SK-N-SH (cell line): ENCODE measurements at regions not wholly inside any gene's neighbourhood (a gene's known extent, or its start where the extent isn't known, plus 50 kb on each side); places are given as distances from the start of the nearest gene placed in this dataset.

Source experiments
- CTCF ChIA-PET: fragments of 300-600, 350-600 bp; formaldehyde crosslinking; extraction: SDS; loops from one replicate; lab custom pipeline; 2021; lab: Yijun Ruan, JAX
- POLR2A ChIA-PET: fragments of 350-600 bp; sonication (Branson Sonifier 250); formaldehyde crosslinking; extraction: SDS; loops from one replicate; lab custom pipeline; 2020; ENCODE audit warnings: antibody characterized with exemption, inconsistent platforms; lab: Yijun Ruan, JAX
- DNase-seq: peaks from one replicate; pipeline ENCODE4 v3.0.0; 2012
- H2AFZ ChIP-seq: fragments of 200-600 bp; sonication (generic); 2 replicates; pipeline ENCODE4 v1.8.1; 2016; ENCODE audit warnings: antibody characterized with exemption, mild to moderate bottlenecking, low read depth
- H3F3A ChIP-seq: fragments of 200-600 bp; sonication (generic); replicated peaks from 2 replicates; pipeline ENCODE3; 2016; ENCODE audit warnings: antibody characterized with exemption, mild to moderate bottlenecking; ENCODE audit not compliant: insufficient read depth
- H3K27ac ChIP-seq, 2 experiments: fragments of 200-500 bp in 1 of 2; fragments of 200-600 bp in 1 of 2; sonication (Bioruptor generic) in 1 of 2; sonication (generic), shearing (Covaris generic) in 1 of 2; 2 replicates each; pipeline versions ENCODE4 v1.5.1 to v1.6.1; 2014 to 2016; ENCODE audit warnings: low read depth in 2 of 2, inconsistent platforms in 1 of 2, low read length in 1 of 2, mild to moderate bottlenecking in 1 of 2, mixed read lengths in 1 of 2
- H3K27me3 ChIP-seq: fragments of 200-600 bp; sonication (generic), shearing (Covaris generic); 2 replicates; pipeline ENCODE4 v1.6.1; 2016; ENCODE audit warnings: mixed run types; ENCODE audit not compliant: insufficient read depth
- H3K36me3 ChIP-seq, 2 experiments: fragments of 200-500 bp in 1 of 2; fragments of 200-600 bp in 1 of 2; sonication (Bioruptor generic) in 1 of 2; sonication (generic) in 1 of 2; replicated peaks in 1 of 2; 2 replicates each; pipeline versions ENCODE3 to v1.5.1; 2014 to 2016; ENCODE audit warnings: low read length in 1 of 2, mild to moderate bottlenecking in 1 of 2; ENCODE audit not compliant: insufficient read depth in 2 of 2, control insufficient read depth in 1 of 2
- H3K4me1 ChIP-seq, 2 experiments: fragments of 200-500 bp in 1 of 2; fragments of 200-600 bp in 1 of 2; sonication (Bioruptor generic) in 1 of 2; sonication (generic), shearing (Covaris generic) in 1 of 2; 2 replicates each; pipeline versions ENCODE4 v1.5.1 to v1.6.1; 2014 to 2016; ENCODE audit warnings: low read depth in 1 of 2, low read length in 1 of 2, mixed run types in 1 of 2; ENCODE audit not compliant: insufficient read depth in 2 of 2, control insufficient read depth in 1 of 2
- H3K4me2 ChIP-seq: fragments of 200-600 bp; sonication (generic), shearing (Covaris generic); 2 replicates; pipeline ENCODE4 v1.6.1; 2017; ENCODE audit warnings: mixed run types
- H3K4me3 ChIP-seq, 2 experiments: fragments of 200-500 bp in 1 of 2; fragments of 200-600 bp in 1 of 2; sonication (Bioruptor generic) in 1 of 2; sonication (generic), shearing (Covaris generic) in 1 of 2; 2 replicates each; pipeline versions ENCODE4 v1.5.1 to v1.8.1; 2014 to 2016; ENCODE audit warnings: low read depth in 2 of 2, inconsistent platforms in 1 of 2, low read length in 1 of 2, mild to moderate bottlenecking in 1 of 2, mixed read lengths in 1 of 2, moderate library complexity in 1 of 2
- H3K79me2 ChIP-seq: fragments of 200-600 bp; sonication (generic); 2 replicates; pipeline ENCODE4 v1.8.1; 2017; ENCODE audit warnings: mild to moderate bottlenecking; ENCODE audit not compliant: insufficient read depth
- H3K9ac ChIP-seq: fragments of 200-600 bp; sonication (generic); 2 replicates; pipeline ENCODE4 v1.6.1; 2017; ENCODE audit warnings: mixed run types
- H3K9me2 ChIP-seq: fragments of 200-600 bp; sonication (generic); 2 replicates; pipeline ENCODE4 v1.6.1; 2017; ENCODE audit warnings: mixed run types
- H3K9me3 ChIP-seq: fragments of 200-600 bp; sonication (generic); 2 replicates; pipeline ENCODE4 v1.6.1; 2017; ENCODE audit warnings: mixed run types, mild to moderate bottlenecking, moderate library complexity
- H4K20me1 ChIP-seq: fragments of 200-600 bp; sonication (generic); 2 replicates; pipeline ENCODE4 v1.6.1; 2017; ENCODE audit warnings: mild to moderate bottlenecking, mixed run types; ENCODE audit not compliant: insufficient read depth
- ELF1 ChIP-seq: IDR thresholded peaks from 2 replicates; pipeline ENCODE4 v1.4.0; 2012
- EP300 ChIP-seq, 2 experiments: IDR thresholded peaks; 2 replicates each; pipeline versions ENCODE4 v1.4.0 to v1.6.1; 2012; ENCODE audit warnings: borderline replicate concordance in 1 of 2, low read depth in 1 of 2, low read length in 1 of 2
- FOSL2 ChIP-seq: IDR thresholded peaks from 2 replicates; pipeline ENCODE4 v1.4.0; 2012; ENCODE audit warnings: low read depth, mild to moderate bottlenecking, moderate library complexity, borderline replicate concordance
- FOXJ3 ChIP-seq: sonication (generic); formaldehyde crosslinking; IDR thresholded peaks from 2 replicates; pipeline ENCODE4 v1.5.1; 2020; ENCODE audit warnings: mild to moderate bottlenecking, missing genetic modification reagents
- FOXM1 ChIP-seq: IDR thresholded peaks from 2 replicates; pipeline ENCODE4 v1.4.0; 2012; ENCODE audit warnings: low read depth, mild to moderate bottlenecking
- GABPA ChIP-seq: IDR thresholded peaks from 2 replicates; pipeline ENCODE4 v1.4.0; 2012; ENCODE audit warnings: low read depth, mild to moderate bottlenecking
- GATA2 ChIP-seq: sonication (generic); formaldehyde crosslinking; IDR thresholded peaks from 2 replicates; pipeline ENCODE4 v1.5.0; 2020; ENCODE audit warnings: mild to moderate bottlenecking, missing genetic modification reagents
- JUND ChIP-seq: IDR thresholded peaks from 2 replicates; pipeline ENCODE4 v1.4.0; 2012
- MEF2A ChIP-seq: IDR thresholded peaks from 2 replicates; pipeline ENCODE4 v1.4.0; 2012; ENCODE audit warnings: low read depth, borderline replicate concordance
- NFIC ChIP-seq: IDR thresholded peaks from 2 replicates; pipeline ENCODE4 v1.4.0; 2012; ENCODE audit warnings: borderline replicate concordance
- POLR2AphosphoS5 ChIP-seq: IDR thresholded peaks from 2 replicates; pipeline ENCODE4 v1.6.1; 2012; ENCODE audit warnings: low read depth, low read length
- RAD21 ChIP-seq: IDR thresholded peaks from 2 replicates; pipeline ENCODE4 v1.6.1; 2012; ENCODE audit warnings: mild to moderate bottlenecking, low read length
- RXRA ChIP-seq: IDR thresholded peaks from 2 replicates; pipeline ENCODE4 v1.4.0; 2012; ENCODE audit warnings: low read depth, mild to moderate bottlenecking, borderline replicate concordance
- SIN3A ChIP-seq: IDR thresholded peaks from 2 replicates; pipeline ENCODE4 v1.6.1; 2012; ENCODE audit warnings: low read depth, mild to moderate bottlenecking, low read length, moderate library complexity, borderline replicate concordance
- SMC3 ChIP-seq: IDR thresholded peaks from 2 replicates; pipeline ENCODE4 v1.6.1; 2012; ENCODE audit warnings: low read depth, low read length, improper control_type of control experiment
- TAF1 ChIP-seq: IDR thresholded peaks from 2 replicates; pipeline ENCODE4 v1.6.1; 2012; ENCODE audit warnings: low read depth, mild to moderate bottlenecking, low read length, moderate library complexity, borderline replicate concordance
- TCF12 ChIP-seq: IDR thresholded peaks from 2 replicates; pipeline ENCODE4 v1.4.0; 2012
- TEAD4 ChIP-seq: IDR thresholded peaks from 2 replicates; pipeline ENCODE4 v1.4.0; 2012; ENCODE audit warnings: mild to moderate bottlenecking, borderline replicate concordance; ENCODE audit not compliant: insufficient read depth
- YY1 ChIP-seq: IDR thresholded peaks from 2 replicates; pipeline ENCODE4 v1.4.0; 2012; ENCODE audit warnings: low read depth, mild to moderate bottlenecking
- WGBS: methylation state at CpG from one replicate; pipeline ENCODE4 v1.1.6; 2017; ENCODE audit warnings: low lambda C conversion rate; 5-methylcytosine and 5-hydroxymethylcytosine counted together
- TF ChIP-seq, protein P1 (sequence below): IDR thresholded peaks from 2 replicates; pipeline ENCODE4 v1.6.1; 2012; ENCODE audit warnings: mild to moderate bottlenecking, low read depth, low read length, moderate library complexity
- TF ChIP-seq, protein P2 (sequence below): IDR thresholded peaks from 2 replicates; pipeline ENCODE4; 2012

DNA sequence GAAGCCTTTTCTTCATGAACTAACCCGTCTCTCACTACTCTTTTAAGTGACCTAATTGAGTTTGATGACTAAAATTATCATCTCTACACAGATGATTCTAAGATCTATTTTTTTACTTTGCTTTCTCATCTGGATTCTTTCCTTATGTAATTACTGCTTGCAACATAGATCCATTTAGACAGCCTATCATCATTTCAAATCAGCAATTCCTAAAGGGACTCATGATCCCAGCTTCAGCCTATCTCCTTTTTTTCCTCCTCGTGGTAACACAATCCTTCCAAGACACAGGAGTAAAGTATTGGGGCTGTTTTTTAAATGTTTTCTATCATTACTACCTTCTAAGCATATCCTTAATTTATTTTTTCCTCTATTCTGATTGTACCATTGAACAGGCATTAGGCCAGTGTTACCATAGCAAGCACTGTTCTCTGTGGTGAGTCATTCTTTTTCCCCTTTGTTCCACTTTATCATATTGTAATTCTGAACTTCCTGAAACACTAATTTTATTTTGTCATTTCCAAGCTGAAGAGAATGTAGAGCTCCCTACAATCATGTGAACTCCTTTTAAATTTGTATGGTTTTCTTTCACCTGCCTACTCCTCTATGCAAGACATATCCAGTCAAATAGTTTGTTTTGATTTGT, 190.4 kb upstream of the FAR2 start (continued):
- TF ChIP-seq, protein P1, sequence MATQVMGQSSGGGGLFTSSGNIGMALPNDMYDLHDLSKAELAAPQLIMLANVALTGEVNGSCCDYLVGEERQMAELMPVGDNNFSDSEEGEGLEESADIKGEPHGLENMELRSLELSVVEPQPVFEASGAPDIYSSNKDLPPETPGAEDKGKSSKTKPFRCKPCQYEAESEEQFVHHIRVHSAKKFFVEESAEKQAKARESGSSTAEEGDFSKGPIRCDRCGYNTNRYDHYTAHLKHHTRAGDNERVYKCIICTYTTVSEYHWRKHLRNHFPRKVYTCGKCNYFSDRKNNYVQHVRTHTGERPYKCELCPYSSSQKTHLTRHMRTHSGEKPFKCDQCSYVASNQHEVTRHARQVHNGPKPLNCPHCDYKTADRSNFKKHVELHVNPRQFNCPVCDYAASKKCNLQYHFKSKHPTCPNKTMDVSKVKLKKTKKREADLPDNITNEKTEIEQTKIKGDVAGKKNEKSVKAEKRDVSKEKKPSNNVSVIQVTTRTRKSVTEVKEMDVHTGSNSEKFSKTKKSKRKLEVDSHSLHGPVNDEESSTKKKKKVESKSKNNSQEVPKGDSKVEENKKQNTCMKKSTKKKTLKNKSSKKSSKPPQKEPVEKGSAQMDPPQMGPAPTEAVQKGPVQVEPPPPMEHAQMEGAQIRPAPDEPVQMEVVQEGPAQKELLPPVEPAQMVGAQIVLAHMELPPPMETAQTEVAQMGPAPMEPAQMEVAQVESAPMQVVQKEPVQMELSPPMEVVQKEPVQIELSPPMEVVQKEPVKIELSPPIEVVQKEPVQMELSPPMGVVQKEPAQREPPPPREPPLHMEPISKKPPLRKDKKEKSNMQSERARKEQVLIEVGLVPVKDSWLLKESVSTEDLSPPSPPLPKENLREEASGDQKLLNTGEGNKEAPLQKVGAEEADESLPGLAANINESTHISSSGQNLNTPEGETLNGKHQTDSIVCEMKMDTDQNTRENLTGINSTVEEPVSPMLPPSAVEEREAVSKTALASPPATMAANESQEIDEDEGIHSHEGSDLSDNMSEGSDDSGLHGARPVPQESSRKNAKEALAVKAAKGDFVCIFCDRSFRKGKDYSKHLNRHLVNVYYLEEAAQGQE: no peak
- no peak for TF ChIP-seq FOXJ3 (CRISPR knock-in tag)
- TF ChIP-seq FOSL2: peak; percentile 47; the same call in 1 of the 2 replicates
- no peak for TF ChIP-seq SIN3A
- no peak for TF ChIP-seq ELF1
- no peak for TF ChIP-seq RXRA
- no peak for TF ChIP-seq TAF1
- no peak for TF ChIP-seq POLR2AphosphoS5
- no peak for TF ChIP-seq YY1
- TF ChIP-seq RAD21: no peak
- no peak for TF ChIP-seq SMC3

DNA sequence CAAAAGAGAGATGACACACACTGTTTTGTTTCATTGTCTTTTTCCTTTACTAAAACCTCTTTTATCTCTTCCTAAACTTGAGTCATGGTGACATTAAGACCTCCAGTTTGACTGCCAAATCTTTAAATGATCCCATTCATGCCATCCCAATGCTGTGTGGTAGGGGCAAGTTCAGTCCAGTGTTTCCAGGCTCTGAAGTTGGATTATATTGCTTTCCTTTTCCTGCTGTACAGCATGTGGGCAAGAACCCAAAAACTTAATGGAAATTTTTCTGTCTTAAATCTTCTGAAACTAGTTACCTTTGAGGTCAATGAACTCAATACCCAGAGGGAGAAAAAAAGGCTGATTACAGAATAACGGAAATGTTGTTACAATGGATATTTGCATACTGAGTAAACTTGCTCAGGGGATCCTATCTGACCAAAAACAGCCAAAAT, 187.1 kb upstream of the FAR2 start:
- H2AFZ ChIP-seq: no peak overlapping the region; the same call in 1 of the 2 replicates
- no peaks in the 10 kb centered on the region for H3K9me2 ChIP-seq
- no peak overlapping the region for H3K9ac ChIP-seq
- peak overlapping the region; percentile 71 to 72; a peak in 3 of 4 replicates for H3K27ac ChIP-seq
- H3K4me1 ChIP-seq: 0 out of 4 replicates have a peak, but pooled peaks cover 0 to 8% of the 10 kb centered on the region in 2 experiments
- DNase-seq: no peak
- H3K79me2 ChIP-seq: no peaks in the 10 kb centered on the region
- TF ChIP-seq ELF1 (no peak), GATA2 (CRISPR knock-in tag) (no peak), MEF2A (no peak; the same call in 1 of the 2 replicates), JUND (peak; percentile 66), TCF12 (peak; percentile 84), FOSL2 (peak; percentile 50; the same call in 1 of the 2 replicates), FOXM1 (peak; percentile 29; the same call in 1 of the 2 replicates), TEAD4 (0 out of 2 replicates have a peak, but pooled peaks have one; percentile 14), TAF1 (no peak), NFIC (peak; percentile 71), GABPA (no peak), YY1 (no peak), EP300 (IDR thresholded peaks at IDR 0.05; ENCODE audit: borderline replicate concordance in 1 of 2, low read depth in 1 of 2, low read length in 1 of 2) (peak in 1 of 2 experiments; percentile 67; a peak in 2 of 4 replicates), RXRA (peak; percentile 63; the same call in 1 of the 2 replicates), POLR2AphosphoS5 (no peak)
- TF ChIP-seq, protein P2, sequence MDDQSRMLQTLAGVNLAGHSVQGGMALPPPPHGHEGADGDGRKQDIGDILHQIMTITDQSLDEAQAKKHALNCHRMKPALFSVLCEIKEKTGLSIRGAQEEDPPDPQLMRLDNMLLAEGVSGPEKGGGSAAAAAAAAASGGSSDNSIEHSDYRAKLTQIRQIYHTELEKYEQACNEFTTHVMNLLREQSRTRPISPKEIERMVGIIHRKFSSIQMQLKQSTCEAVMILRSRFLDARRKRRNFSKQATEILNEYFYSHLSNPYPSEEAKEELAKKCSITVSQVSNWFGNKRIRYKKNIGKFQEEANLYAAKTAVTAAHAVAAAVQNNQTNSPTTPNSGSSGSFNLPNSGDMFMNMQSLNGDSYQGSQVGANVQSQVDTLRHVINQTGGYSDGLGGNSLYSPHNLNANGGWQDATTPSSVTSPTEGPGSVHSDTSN: peak; percentile 78
- H3K9me3 ChIP-seq: no peaks in the 10 kb centered on the region
- no peaks in the 10 kb centered on the region for H3K36me3 ChIP-seq
- WGBS: 30% methylated on average over 1 of the region's 1 CpG
- H3K4me3 ChIP-seq: no peak overlapping the region
- H3K4me2 ChIP-seq: peak overlapping the region; percentile 42; the same call in 1 of the 2 replicates
- ChIA-PET POLR2A (no interaction called here), CTCF (interaction anchor here (1.6 kb wide), 1 partner anchor 11 kb away, joined by 5 read pairs; no protein-coding TSS in a partner anchor)
- H3F3A ChIP-seq: no peaks in the 10 kb centered on the region
- H3K27me3 ChIP-seq: no peaks in the 10 kb centered on the region
- no peaks in the 10 kb centered on the region for H4K20me1 ChIP-seq
